ENCODE measurements at regions not wholly inside any gene's neighbourhood (a gene's known extent, or its start where the extent isn't known, plus 50 kb on each side); places are given as distances from the start of the nearest gene placed in this dataset.

DNA sequence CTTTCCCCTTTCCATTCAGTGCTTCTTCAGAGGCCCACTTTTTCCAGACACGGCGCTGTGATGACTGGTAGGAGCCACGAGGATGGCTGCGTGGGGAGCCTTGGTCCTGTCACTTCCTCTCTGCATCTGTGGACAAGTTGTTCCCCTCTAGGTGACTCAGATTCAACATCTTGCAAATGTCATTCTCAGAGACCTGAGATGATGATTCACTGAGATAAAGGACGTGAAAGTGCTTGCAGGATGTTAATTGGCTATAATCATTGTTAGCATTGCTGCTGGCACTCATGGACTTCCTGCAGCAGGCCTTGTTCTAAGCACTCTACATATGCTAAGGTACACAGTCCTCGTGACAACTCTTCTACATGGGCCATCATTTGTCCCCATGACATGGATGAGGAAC lies 489.8 kb upstream of the ZMIZ1 start:
- no peak overlapping the region for H3K4me2 ChIP-seq (ENCODE audit: low read length)
- H3F3A ChIP-seq (ENCODE audit: insufficient read depth, low read length), result no peaks in the 10 kb centered on the region
- no peaks in the 10 kb centered on the region for H3K4me1 ChIP-seq (ENCODE audit: insufficient read depth, low read length, severe bottlenecking)
- H3K27ac ChIP-seq (ENCODE audit: low read depth, low read length, poor library complexity, severe bottlenecking), result no peak overlapping the region
- no peak overlapping the region for H3K4me3 ChIP-seq (ENCODE audit: low read depth, low read length, poor library complexity, severe bottlenecking)
- H3K79me2 ChIP-seq (ENCODE audit: insufficient read depth, low read length), result no peaks in the 10 kb centered on the region
- H2AFZ ChIP-seq (ENCODE audit: low read length), result no peak overlapping the region
- TF ChIP-seq EZH2 (IDR thresholded peaks at IDR 0.05; ENCODE audit: borderline replicate concordance, low read length), result no peak
- TF ChIP-seq, protein P1, sequence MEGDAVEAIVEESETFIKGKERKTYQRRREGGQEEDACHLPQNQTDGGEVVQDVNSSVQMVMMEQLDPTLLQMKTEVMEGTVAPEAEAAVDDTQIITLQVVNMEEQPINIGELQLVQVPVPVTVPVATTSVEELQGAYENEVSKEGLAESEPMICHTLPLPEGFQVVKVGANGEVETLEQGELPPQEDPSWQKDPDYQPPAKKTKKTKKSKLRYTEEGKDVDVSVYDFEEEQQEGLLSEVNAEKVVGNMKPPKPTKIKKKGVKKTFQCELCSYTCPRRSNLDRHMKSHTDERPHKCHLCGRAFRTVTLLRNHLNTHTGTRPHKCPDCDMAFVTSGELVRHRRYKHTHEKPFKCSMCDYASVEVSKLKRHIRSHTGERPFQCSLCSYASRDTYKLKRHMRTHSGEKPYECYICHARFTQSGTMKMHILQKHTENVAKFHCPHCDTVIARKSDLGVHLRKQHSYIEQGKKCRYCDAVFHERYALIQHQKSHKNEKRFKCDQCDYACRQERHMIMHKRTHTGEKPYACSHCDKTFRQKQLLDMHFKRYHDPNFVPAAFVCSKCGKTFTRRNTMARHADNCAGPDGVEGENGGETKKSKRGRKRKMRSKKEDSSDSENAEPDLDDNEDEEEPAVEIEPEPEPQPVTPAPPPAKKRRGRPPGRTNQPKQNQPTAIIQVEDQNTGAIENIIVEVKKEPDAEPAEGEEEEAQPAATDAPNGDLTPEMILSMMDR (IDR thresholded peaks at IDR 0.05; ENCODE audit: low read length), result no peak
- H3K27me3 ChIP-seq (ENCODE audit: insufficient read depth, low read length), result no peaks in the 10 kb centered on the region
- no peaks in the 10 kb centered on the region for H3K9me3 ChIP-seq (ENCODE audit: low read length)
- H3K9ac ChIP-seq (ENCODE audit: low read length), result no peak overlapping the region
- no peaks in the 10 kb centered on the region for H3K36me3 ChIP-seq (ENCODE audit: insufficient read depth, low read length)
- no peaks in the 10 kb centered on the region for H4K20me1 ChIP-seq (ENCODE audit: insufficient read depth, low read length)
- no peaks in the 10 kb centered on the region for H3K9me2 ChIP-seq (ENCODE audit: low read depth, low read length)

DNA sequence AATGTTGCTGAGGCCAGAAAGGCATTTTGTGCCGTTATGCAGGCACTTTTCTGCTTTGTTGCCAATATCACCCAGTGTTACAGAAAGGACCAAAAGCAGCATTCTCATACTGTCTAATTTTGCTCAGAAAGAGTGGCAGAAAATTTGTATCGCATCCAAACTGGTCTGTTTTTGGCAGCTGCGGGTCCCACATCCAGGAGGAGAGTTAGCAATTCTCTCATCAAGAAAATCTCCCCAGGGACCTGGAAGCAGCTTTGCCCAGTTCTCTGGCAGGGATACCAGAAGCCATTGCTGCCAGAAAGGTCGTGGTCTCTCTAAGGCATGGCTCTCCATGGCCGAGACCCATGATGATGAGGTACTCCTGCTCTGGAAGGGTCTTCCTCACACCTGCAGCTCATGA lies 489.2 kb upstream of the ZMIZ1 start:
- Histone ChIP-seq H3F3A (ENCODE audit: insufficient read depth, low read length) (no peaks in the 10 kb centered on the region), H2AFZ (ENCODE audit: low read length) (no peak overlapping the region), H3K9me3 (ENCODE audit: low read length) (no peaks in the 10 kb centered on the region), H3K36me3 (ENCODE audit: insufficient read depth, low read length) (no peaks in the 10 kb centered on the region), H3K79me2 (ENCODE audit: insufficient read depth, low read length) (no peaks in the 10 kb centered on the region), H3K9me2 (ENCODE audit: low read depth, low read length) (no peaks in the 10 kb centered on the region), H3K27me3 (ENCODE audit: insufficient read depth, low read length) (no peaks in the 10 kb centered on the region), H3K4me2 (ENCODE audit: low read length) (no peak overlapping the region), H3K4me1 (ENCODE audit: insufficient read depth, low read length, severe bottlenecking) (no peaks in the 10 kb centered on the region), H3K27ac (ENCODE audit: low read depth, low read length, poor library complexity, severe bottlenecking) (no peak overlapping the region), H4K20me1 (ENCODE audit: insufficient read depth, low read length) (no peaks in the 10 kb centered on the region), H3K4me3 (ENCODE audit: low read depth, low read length, poor library complexity, severe bottlenecking) (no peak overlapping the region), H3K9ac (ENCODE audit: low read length) (no peak overlapping the region)
- TF ChIP-seq EZH2 (IDR thresholded peaks at IDR 0.05; ENCODE audit: borderline replicate concordance, low read length), result no peak
- TF ChIP-seq, protein P1 (IDR thresholded peaks at IDR 0.05; ENCODE audit: low read length), result no peak

DNA sequence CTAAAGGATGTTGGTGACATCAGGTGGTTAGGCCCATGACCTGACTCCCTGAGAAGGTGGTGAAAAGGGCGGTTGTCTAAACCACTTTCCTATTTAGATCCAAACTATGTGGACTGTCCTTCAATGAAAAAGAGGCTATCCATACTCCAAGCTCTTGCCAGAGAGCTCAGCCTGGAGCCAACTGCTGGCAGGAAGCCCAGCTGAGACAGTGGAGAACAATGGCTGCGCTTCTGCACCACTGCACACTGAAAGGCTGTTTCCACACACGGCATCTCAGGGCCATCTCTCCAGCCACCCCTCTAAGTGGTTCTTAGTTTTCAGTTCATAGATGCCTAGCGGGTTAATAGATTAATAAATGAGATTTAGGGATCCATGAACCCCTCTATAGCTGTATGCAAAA lies 488.8 kb upstream of the ZMIZ1 start:
- Histone ChIP-seq H3K36me3 (ENCODE audit: insufficient read depth, low read length) (no peaks in the 10 kb centered on the region), H3K9me3 (ENCODE audit: low read length) (no peaks in the 10 kb centered on the region), H3K4me2 (ENCODE audit: low read length) (no peak overlapping the region), H3K27me3 (ENCODE audit: insufficient read depth, low read length) (no peaks in the 10 kb centered on the region), H2AFZ (ENCODE audit: low read length) (no peak overlapping the region), H3K4me1 (ENCODE audit: insufficient read depth, low read length, severe bottlenecking) (no peaks in the 10 kb centered on the region), H3K27ac (ENCODE audit: low read depth, low read length, poor library complexity, severe bottlenecking) (no peak overlapping the region), H3K4me3 (ENCODE audit: low read depth, low read length, poor library complexity, severe bottlenecking) (no peak overlapping the region), H3K79me2 (ENCODE audit: insufficient read depth, low read length) (no peaks in the 10 kb centered on the region), H3K9ac (ENCODE audit: low read length) (no peak overlapping the region), H3K9me2 (ENCODE audit: low read depth, low read length) (no peaks in the 10 kb centered on the region), H4K20me1 (ENCODE audit: insufficient read depth, low read length) (no peaks in the 10 kb centered on the region), H3F3A (ENCODE audit: insufficient read depth, low read length) (no peaks in the 10 kb centered on the region)
- TF ChIP-seq EZH2 (IDR thresholded peaks at IDR 0.05; ENCODE audit: borderline replicate concordance, low read length), result no peak
- TF ChIP-seq, protein P1 (IDR thresholded peaks at IDR 0.05; ENCODE audit: low read length), result no peak
